ENCODE measurements at regions not wholly inside any gene's neighbourhood (a gene's known extent, or its start where the extent isn't known, plus 50 kb on each side); places are given as distances from the start of the nearest gene placed in this dataset.

- peaks cover 3 to 16% (median 8%) of the 10 kb centered on the region in 7 donors for H3K9me3 Mint-ChIP-seq
- H2AFZ ChIP-seq (ENCODE audit: insufficient read depth, low read depth, low read length, poor library complexity, severe bottlenecking) = no peak overlapping the region
- no peak overlapping the region for H3K4me2 ChIP-seq (replicated peaks; ENCODE audit: extremely low read depth, low read length, poor library complexity, severe bottlenecking)
- H3K27ac Mint-ChIP-seq = no peak overlapping the region
- peaks cover 0 to 6% (median 5%) of the 10 kb centered on the region in 3 donors for H3K27me3 Mint-ChIP-seq (ENCODE audit: low read depth in 3 of 3)
- no peak overlapping the region for H3K4me3 Mint-ChIP-seq
- no peak overlapping the region for H3K4me3 ChIP-seq (replicated peaks in 1 of 3; ENCODE audit: low read depth in 2 of 3, low read length in 3 of 3)
- H3K27me3 ChIP-seq (ENCODE audit: control insufficient read depth in 2 of 2, insufficient read depth in 2 of 2, low read length in 2 of 2) = no peaks in the 10 kb centered on the region
- DNase-seq = no peak
- no peaks in the 10 kb centered on the region for H3K9me3 ChIP-seq (replicated peaks in 1 of 2; ENCODE audit: control insufficient read depth in 1 of 2, insufficient read depth in 1 of 2, low read length in 2 of 2)
- H3K4me1 Mint-ChIP-seq = no peaks in the 10 kb centered on the region
- 83% methylated on average over 1 of the region's 2 CpGs for WGBS (ENCODE audit: insufficient coverage)
- no peaks in the 10 kb centered on the region for H3K36me3 ChIP-seq (replicated peaks in 1 of 2; ENCODE audit: control insufficient read depth in 1 of 2, insufficient read depth in 2 of 2, low read length in 2 of 2)
- no peaks in the 10 kb centered on the region for H3K36me3 Mint-ChIP-seq
- H4K20me1 ChIP-seq (ENCODE audit: insufficient read depth, low read length) = no peaks in the 10 kb centered on the region
- H3K27ac ChIP-seq (ENCODE audit: low read depth in 1 of 2, low read length in 2 of 2) = no peak overlapping the region
- intact Hi-C loops (cut with micrococcal nuclease) = no loop called here
- no peak for TF ChIP-seq CTCF (IDR thresholded peaks at IDR 0.05)
- H3K4me1 ChIP-seq (ENCODE audit: control insufficient read depth in 1 of 2, insufficient read depth in 2 of 2, low read length in 2 of 2) = no peaks in the 10 kb centered on the region
- no peaks in the 10 kb centered on the region for H3K79me2 ChIP-seq (ENCODE audit: insufficient read depth, low read length)
- no peak overlapping the region for H3K9ac ChIP-seq (ENCODE audit: insufficient read depth, low read length, poor library complexity, severe bottlenecking)
These were observed 89.2 kb upstream of the DSCAM start for GRCh38 chr21:40936178-40936577.

- H3K9me3 Mint-ChIP-seq = peaks cover 2 to 15% (median 8%) of the 10 kb centered on the region in 7 donors
- Histone ChIP-seq H4K20me1 (ENCODE audit: insufficient read depth, low read length) (no peaks in the 10 kb centered on the region), H3K36me3 (replicated peaks in 1 of 2; ENCODE audit: control insufficient read depth in 1 of 2, insufficient read depth in 2 of 2, low read length in 2 of 2) (no peaks in the 10 kb centered on the region), H3K9me3 (replicated peaks in 1 of 2; ENCODE audit: control insufficient read depth in 1 of 2, insufficient read depth in 1 of 2, low read length in 2 of 2) (no peaks in the 10 kb centered on the region), H2AFZ (ENCODE audit: insufficient read depth, low read depth, low read length, poor library complexity, severe bottlenecking) (no peak overlapping the region), H3K4me3 (replicated peaks in 1 of 3; ENCODE audit: low read depth in 2 of 3, low read length in 3 of 3) (no peak overlapping the region), H3K27ac (ENCODE audit: low read depth in 1 of 2, low read length in 2 of 2) (no peak overlapping the region), H3K4me1 (ENCODE audit: control insufficient read depth in 1 of 2, insufficient read depth in 2 of 2, low read length in 2 of 2) (no peaks in the 10 kb centered on the region), H3K27me3 (ENCODE audit: control insufficient read depth in 2 of 2, insufficient read depth in 2 of 2, low read length in 2 of 2) (no peaks in the 10 kb centered on the region), H3K4me2 (replicated peaks; ENCODE audit: extremely low read depth, low read length, poor library complexity, severe bottlenecking) (no peak overlapping the region), H3K9ac (ENCODE audit: insufficient read depth, low read length, poor library complexity, severe bottlenecking) (no peak overlapping the region), H3K79me2 (ENCODE audit: insufficient read depth, low read length) (no peaks in the 10 kb centered on the region)
- H3K36me3 Mint-ChIP-seq = no peaks in the 10 kb centered on the region
- H3K27ac Mint-ChIP-seq = no peak overlapping the region
- H3K4me3 Mint-ChIP-seq = no peak overlapping the region
- H3K4me1 Mint-ChIP-seq = no peaks in the 10 kb centered on the region
- 97% methylated on average over 7 of the region's 10 CpGs for WGBS (ENCODE audit: insufficient coverage)
- no peak for DNase-seq
- peaks cover 0 to 6% (median 5%) of the 10 kb centered on the region in 3 donors for H3K27me3 Mint-ChIP-seq (ENCODE audit: low read depth in 3 of 3)
- intact Hi-C loops (cut with micrococcal nuclease) = no loop called here
- no peak for TF ChIP-seq CTCF (IDR thresholded peaks at IDR 0.05)
These were observed 89.9 kb upstream of the DSCAM start for GRCh38 chr21:40936771-40937261.
